Ishikawa (cell line): ENCODE measurements at regions not wholly inside any gene's neighbourhood (a gene's known extent, or its start where the extent isn't known, plus 50 kb on each side); places are given as distances from the start of the nearest gene placed in this dataset.

Experiments
- CEBPB ChIP-seq: IDR thresholded peaks from 2 replicates; pipeline ENCODE4 v1.6.1; 2012
- CREB1 ChIP-seq: IDR thresholded peaks from 2 replicates; pipeline ENCODE4 v1.6.1; 2012; ENCODE audit warnings: low read depth
- EGR1 ChIP-seq: IDR thresholded peaks from 2 replicates; pipeline ENCODE4 v1.6.1; 2012
- EP300 ChIP-seq: IDR thresholded peaks from 2 replicates; pipeline ENCODE4 v1.6.1; 2012; ENCODE audit warnings: borderline replicate concordance
- FOXM1 ChIP-seq: IDR thresholded peaks from 2 replicates; pipeline ENCODE4 v1.6.1; 2012; ENCODE audit warnings: low read depth, borderline replicate concordance
- NFIC ChIP-seq: IDR thresholded peaks from 2 replicates; pipeline ENCODE4 v1.6.1; 2012
- TAF1 ChIP-seq: IDR thresholded peaks from 2 replicates; pipeline ENCODE4 v1.6.1; 2012; ENCODE audit warnings: low read depth, mild to moderate bottlenecking
- TCF12 ChIP-seq: IDR thresholded peaks from 2 replicates; pipeline ENCODE4 v1.6.1; 2012; ENCODE audit warnings: low read depth
- TEAD4 ChIP-seq: IDR thresholded peaks from 2 replicates; pipeline ENCODE4 v1.6.1; 2012
- YY1 ChIP-seq: IDR thresholded peaks from 2 replicates; pipeline ENCODE4 v1.6.1; 2012; ENCODE audit warnings: low read depth
- TF ChIP-seq, protein P1 (sequence below): IDR thresholded peaks from 2 replicates; pipeline ENCODE4 v1.6.1; 2012
- TF ChIP-seq, protein P2 (sequence below): IDR thresholded peaks from 2 replicates; pipeline ENCODE4 v1.6.1; 2012
- TF ChIP-seq, protein P3 (sequence below): IDR thresholded peaks from 2 replicates; pipeline ENCODE4 v1.6.1; 2012; ENCODE audit warnings: low read depth, mild to moderate bottlenecking

DNA sequence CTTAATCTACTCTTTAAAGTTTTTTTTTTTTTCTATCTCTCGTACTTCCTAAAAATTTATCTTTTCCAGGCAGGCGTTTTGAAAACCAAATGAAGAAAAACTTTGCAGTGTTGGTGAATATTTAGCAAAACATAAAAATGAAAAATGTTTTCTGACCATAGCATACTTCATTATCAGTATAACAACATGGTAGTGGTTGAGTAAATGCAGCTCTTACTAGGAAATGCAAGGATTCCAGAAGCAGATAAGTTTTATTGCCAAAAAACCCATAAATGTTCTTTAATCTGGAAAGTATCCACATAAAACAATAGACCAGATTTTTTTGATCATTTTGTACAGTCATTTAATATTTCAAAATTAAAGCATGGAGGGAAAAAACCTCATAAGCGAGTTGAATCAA is 136.9 kb upstream of the GUCY1A1 start:
- TF ChIP-seq EP300 (no peak), TAF1 (no peak), EGR1 (no peak), YY1 (no peak), TCF12 (no peak), CREB1 (no peak), CEBPB (no peak), NFIC (no peak), FOXM1 (no peak), TEAD4 (no peak)
- TF ChIP-seq, protein P1, sequence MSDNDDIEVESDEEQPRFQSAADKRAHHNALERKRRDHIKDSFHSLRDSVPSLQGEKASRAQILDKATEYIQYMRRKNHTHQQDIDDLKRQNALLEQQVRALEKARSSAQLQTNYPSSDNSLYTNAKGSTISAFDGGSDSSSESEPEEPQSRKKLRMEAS, result no peak
- TF ChIP-seq, protein P2, sequence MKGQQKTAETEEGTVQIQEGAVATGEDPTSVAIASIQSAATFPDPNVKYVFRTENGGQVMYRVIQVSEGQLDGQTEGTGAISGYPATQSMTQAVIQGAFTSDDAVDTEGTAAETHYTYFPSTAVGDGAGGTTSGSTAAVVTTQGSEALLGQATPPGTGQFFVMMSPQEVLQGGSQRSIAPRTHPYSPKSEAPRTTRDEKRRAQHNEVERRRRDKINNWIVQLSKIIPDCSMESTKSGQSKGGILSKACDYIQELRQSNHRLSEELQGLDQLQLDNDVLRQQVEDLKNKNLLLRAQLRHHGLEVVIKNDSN, result no peak
- TF ChIP-seq, protein P3, sequence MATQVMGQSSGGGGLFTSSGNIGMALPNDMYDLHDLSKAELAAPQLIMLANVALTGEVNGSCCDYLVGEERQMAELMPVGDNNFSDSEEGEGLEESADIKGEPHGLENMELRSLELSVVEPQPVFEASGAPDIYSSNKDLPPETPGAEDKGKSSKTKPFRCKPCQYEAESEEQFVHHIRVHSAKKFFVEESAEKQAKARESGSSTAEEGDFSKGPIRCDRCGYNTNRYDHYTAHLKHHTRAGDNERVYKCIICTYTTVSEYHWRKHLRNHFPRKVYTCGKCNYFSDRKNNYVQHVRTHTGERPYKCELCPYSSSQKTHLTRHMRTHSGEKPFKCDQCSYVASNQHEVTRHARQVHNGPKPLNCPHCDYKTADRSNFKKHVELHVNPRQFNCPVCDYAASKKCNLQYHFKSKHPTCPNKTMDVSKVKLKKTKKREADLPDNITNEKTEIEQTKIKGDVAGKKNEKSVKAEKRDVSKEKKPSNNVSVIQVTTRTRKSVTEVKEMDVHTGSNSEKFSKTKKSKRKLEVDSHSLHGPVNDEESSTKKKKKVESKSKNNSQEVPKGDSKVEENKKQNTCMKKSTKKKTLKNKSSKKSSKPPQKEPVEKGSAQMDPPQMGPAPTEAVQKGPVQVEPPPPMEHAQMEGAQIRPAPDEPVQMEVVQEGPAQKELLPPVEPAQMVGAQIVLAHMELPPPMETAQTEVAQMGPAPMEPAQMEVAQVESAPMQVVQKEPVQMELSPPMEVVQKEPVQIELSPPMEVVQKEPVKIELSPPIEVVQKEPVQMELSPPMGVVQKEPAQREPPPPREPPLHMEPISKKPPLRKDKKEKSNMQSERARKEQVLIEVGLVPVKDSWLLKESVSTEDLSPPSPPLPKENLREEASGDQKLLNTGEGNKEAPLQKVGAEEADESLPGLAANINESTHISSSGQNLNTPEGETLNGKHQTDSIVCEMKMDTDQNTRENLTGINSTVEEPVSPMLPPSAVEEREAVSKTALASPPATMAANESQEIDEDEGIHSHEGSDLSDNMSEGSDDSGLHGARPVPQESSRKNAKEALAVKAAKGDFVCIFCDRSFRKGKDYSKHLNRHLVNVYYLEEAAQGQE, result no peak
